Lung (tissue), 11 donors: ENCODE measurements at regions not wholly inside any gene's neighbourhood (a gene's known extent, or its start where the extent isn't known, plus 50 kb on each side); places are given as distances from the start of the nearest gene placed in this dataset.

Experiments used
- ATAC-seq: fragments of 200-7000 bp; cut with Tn5 transposase; one replicate; pipeline ENCODE4 v1.9.1; 2020; ENCODE audit warnings: moderate number of reproducible peaks; ENCODE audit not compliant: insufficient read depth, low FRiP score
- DNase-seq, 3 donors: peaks; one replicate each; pipeline ENCODE4 v3.0.0-alpha.2; 2013 to 2017
- H3K27ac ChIP-seq, 2 donors: one replicate each; pipeline ENCODE4 v1.5.1; 2013; ENCODE audit warnings: mild to moderate bottlenecking in 2 of 2, moderate library complexity in 2 of 2, control low read depth in 1 of 2, inconsistent platforms in 1 of 2, low read depth in 1 of 2, low read length in 1 of 2
- H3K27me3 ChIP-seq, 3 donors: one replicate each; pipeline ENCODE4 v1.5.1; 2013; ENCODE audit warnings: low read length in 2 of 3; ENCODE audit not compliant: control insufficient read depth in 3 of 3, insufficient read depth in 3 of 3
- H3K36me3 ChIP-seq, 4 donors: one replicate each; pipeline ENCODE4 v1.5.1; 2013; ENCODE audit warnings: low read length in 4 of 4, mild to moderate bottlenecking in 1 of 4, moderate library complexity in 1 of 4; ENCODE audit not compliant: control insufficient read depth in 4 of 4, insufficient read depth in 4 of 4
- H3K4me1 ChIP-seq, 5 donors: one replicate each; pipeline ENCODE4 v1.5.1; 2013; ENCODE audit warnings: low read length in 5 of 5, mild to moderate bottlenecking in 2 of 5, moderate library complexity in 1 of 5; ENCODE audit not compliant: control insufficient read depth in 5 of 5, insufficient read depth in 5 of 5
- H3K4me3 ChIP-seq: one replicate; pipeline ENCODE4 v1.5.1; 2013; ENCODE audit warnings: mild to moderate bottlenecking, control low read depth, moderate library complexity
- H3K9ac ChIP-seq, 2 donors: one replicate each; pipeline ENCODE4 v1.5.1; 2013; ENCODE audit warnings: low read length in 2 of 2, control low read depth in 1 of 2; ENCODE audit not compliant: insufficient read depth in 1 of 2
- H3K9me3 ChIP-seq, 4 donors: one replicate each; pipeline ENCODE4 v1.5.1; 2013; ENCODE audit warnings: low read length in 3 of 4, mild to moderate bottlenecking in 1 of 4, moderate library complexity in 1 of 4; ENCODE audit not compliant: control insufficient read depth in 4 of 4, insufficient read depth in 3 of 4
- WGBS, 2 donors: extraction: QIAGEN DNeasy Blood & Tissue Kit; methylation state at CpG; one replicate each; pipeline ENCODE4 v1.1.7; 2013; 5-methylcytosine and 5-hydroxymethylcytosine counted together
- TF ChIP-seq, protein P1 (sequence below): IDR thresholded peaks from 2 replicates; pipeline ENCODE4 v1.5.1; 2012; ENCODE audit warnings: mild to moderate bottlenecking; ENCODE audit errors: control extremely low read depth, extremely low read depth
- donor health status: control.
- donor health status: control.
- donor health status: Bipolar disorder and iron deficiency.
- donor health status: healthy.
- donor health status: DM: yes; HTN: yes; CAD: no.

DNA sequence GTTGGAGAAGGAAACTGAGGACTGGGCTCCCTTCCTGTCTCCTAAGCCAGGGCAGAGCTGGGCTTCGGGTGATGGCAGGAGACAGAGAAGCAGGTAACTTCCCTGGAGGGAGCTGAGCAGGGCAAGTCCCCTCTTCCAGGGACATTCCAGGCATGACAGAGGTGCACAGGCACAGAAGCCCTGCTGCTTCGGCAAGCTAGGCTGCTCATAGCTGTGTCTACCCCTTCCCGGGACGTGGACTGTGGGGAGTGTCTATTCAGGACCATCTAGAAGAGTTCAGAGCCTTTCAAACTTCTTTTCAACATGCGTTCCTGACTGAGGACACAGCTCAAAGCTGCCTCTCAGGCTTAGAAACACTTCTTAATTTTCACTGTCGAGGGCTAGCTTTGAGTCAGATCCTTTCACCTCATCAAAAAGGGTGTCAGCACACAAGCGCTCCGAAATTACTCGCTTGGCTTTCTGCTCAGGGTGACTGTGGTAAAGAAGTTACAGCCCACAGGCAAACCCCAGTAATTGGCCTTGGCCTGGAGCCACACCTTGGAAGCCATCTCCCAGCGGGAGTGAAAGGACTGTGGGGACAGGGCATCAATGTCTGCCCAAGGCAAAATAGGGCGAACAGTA is 63.7 kb upstream of the STEAP1B start:
- Histone ChIP-seq H3K4me1 (peaks cover 11 to 52% (median 29%) of the 10 kb centered on the region in 5 donors), H3K36me3 (no peaks in the 10 kb centered on the region), H3K27ac (peak overlapping the region; percentile 48 to 72), H3K9ac (peak overlapping the region in 1 of 2 donors; percentile 17), H3K9me3 (no peaks in the 10 kb centered on the region), H3K4me3 (no peak overlapping the region), H3K27me3 (no peaks in the 10 kb centered on the region)
- TF ChIP-seq, protein P1, sequence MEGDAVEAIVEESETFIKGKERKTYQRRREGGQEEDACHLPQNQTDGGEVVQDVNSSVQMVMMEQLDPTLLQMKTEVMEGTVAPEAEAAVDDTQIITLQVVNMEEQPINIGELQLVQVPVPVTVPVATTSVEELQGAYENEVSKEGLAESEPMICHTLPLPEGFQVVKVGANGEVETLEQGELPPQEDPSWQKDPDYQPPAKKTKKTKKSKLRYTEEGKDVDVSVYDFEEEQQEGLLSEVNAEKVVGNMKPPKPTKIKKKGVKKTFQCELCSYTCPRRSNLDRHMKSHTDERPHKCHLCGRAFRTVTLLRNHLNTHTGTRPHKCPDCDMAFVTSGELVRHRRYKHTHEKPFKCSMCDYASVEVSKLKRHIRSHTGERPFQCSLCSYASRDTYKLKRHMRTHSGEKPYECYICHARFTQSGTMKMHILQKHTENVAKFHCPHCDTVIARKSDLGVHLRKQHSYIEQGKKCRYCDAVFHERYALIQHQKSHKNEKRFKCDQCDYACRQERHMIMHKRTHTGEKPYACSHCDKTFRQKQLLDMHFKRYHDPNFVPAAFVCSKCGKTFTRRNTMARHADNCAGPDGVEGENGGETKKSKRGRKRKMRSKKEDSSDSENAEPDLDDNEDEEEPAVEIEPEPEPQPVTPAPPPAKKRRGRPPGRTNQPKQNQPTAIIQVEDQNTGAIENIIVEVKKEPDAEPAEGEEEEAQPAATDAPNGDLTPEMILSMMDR: no peak
- DNase-seq: peak in 2 of 3 donors; percentile 31 to 32
- WGBS, 2 donors: 38 to 40% methylated on average over 11 of the region's 11 CpGs
- ATAC-seq: no peak

GRCh38 chr7:22563032-22563501 is 63.1 kb upstream of the STEAP1B start:
- no peaks in the 10 kb centered on the region for H3K9me3 ChIP-seq
- peaks cover 11 to 52% (median 29%) of the 10 kb centered on the region in 5 donors for H3K4me1 ChIP-seq
- WGBS, 2 donors: 6 to 17% methylated on average over 10 of the region's 10 CpGs
- H3K27me3 ChIP-seq: no peaks in the 10 kb centered on the region
- peak overlapping the region; percentile 48 to 72 for H3K27ac ChIP-seq
- no peak for ATAC-seq
- H3K9ac ChIP-seq: peak overlapping the region in 1 of 2 donors; percentile 37
- peak; percentile 22 to 59 (median 44) for DNase-seq
- no peak overlapping the region for H3K4me3 ChIP-seq
- H3K36me3 ChIP-seq: no peaks in the 10 kb centered on the region
- TF ChIP-seq, protein P1: no peak

GRCh38 chr7:22561895-22562593 is 62.1 kb upstream of the STEAP1B start:
- H3K36me3 ChIP-seq: no peaks in the 10 kb centered on the region
- H3K27me3 ChIP-seq: no peaks in the 10 kb centered on the region
- WGBS, 2 donors: 53 to 73% methylated on average over 4 to 5 of the region's 5 CpGs
- ATAC-seq (no peak), DNase-seq (no peak)
- H3K4me3 ChIP-seq: no peak overlapping the region
- no peak overlapping the region for H3K9ac ChIP-seq
- no peaks in the 10 kb centered on the region for H3K9me3 ChIP-seq
- H3K27ac ChIP-seq: peak overlapping the region; percentile 71 to 79
- TF ChIP-seq, protein P1: no peak
- H3K4me1 ChIP-seq: peaks cover 11 to 52% (median 29%) of the 10 kb centered on the region in 5 donors
